Thoracic aorta (tissue), 2 donors: ENCODE measurements at regions not wholly inside any gene's neighbourhood (a gene's known extent, or its start where the extent isn't known, plus 50 kb on each side); places are given as distances from the start of the nearest gene placed in this dataset.

Experiments
- ATAC-seq: fragments of 150-250 bp; one replicate; pipeline ENCODE4 v1.8.0; 2017; ENCODE audit warnings: low read depth; ENCODE audit not compliant: insufficient number of reproducible peaks, low FRiP score
- DNase-seq: peaks from one replicate; pipeline ENCODE4 v3.0.0-alpha.2; 2020; ENCODE audit warnings: low spot score
- H3K27ac ChIP-seq, 2 donors: fragments of 200-600 bp; sonication (generic); 1 replicate in 1 of 2; 2 replicates in 1 of 2; pipeline ENCODE4 v1.5.1; 2016; ENCODE audit warnings: mild to moderate bottlenecking in 2 of 2, moderate library complexity in 2 of 2
- H3K27me3 ChIP-seq: fragments of 200-600 bp; sonication (generic); replicated peaks from 2 replicates; pipeline ENCODE4 v1.6.0; 2016; ENCODE audit warnings: mild to moderate bottlenecking; ENCODE audit not compliant: insufficient read depth
- H3K36me3 ChIP-seq: fragments of 200-600 bp; sonication (generic); one replicate; pipeline ENCODE4 v1.5.1; 2016
- H3K4me1 ChIP-seq, 2 donors: fragments of 200-600 bp; sonication (generic); 1 replicate in 1 of 2; 2 replicates in 1 of 2; pipeline versions ENCODE4 v1.5.1 to v1.6.0; 2016; ENCODE audit warnings: low read depth in 2 of 2, mild to moderate bottlenecking in 1 of 2; ENCODE audit not compliant: control insufficient read depth in 1 of 2
- H3K4me3 ChIP-seq: fragments of 200-600 bp; sonication (generic); 2 replicates; pipeline ENCODE4 v1.5.1; 2016; ENCODE audit warnings: mild to moderate bottlenecking
- H3K9me3 ChIP-seq: fragments of 200-600 bp; sonication (generic); 2 replicates; pipeline ENCODE4 v1.5.1; 2016
- TF ChIP-seq, protein P1 (sequence below): fragments of 200-600 bp; sonication (generic); IDR thresholded peaks from one replicate; pipeline ENCODE4 v1.5.1; 2019; ENCODE audit warnings: antibody characterized with exemption

DNA sequence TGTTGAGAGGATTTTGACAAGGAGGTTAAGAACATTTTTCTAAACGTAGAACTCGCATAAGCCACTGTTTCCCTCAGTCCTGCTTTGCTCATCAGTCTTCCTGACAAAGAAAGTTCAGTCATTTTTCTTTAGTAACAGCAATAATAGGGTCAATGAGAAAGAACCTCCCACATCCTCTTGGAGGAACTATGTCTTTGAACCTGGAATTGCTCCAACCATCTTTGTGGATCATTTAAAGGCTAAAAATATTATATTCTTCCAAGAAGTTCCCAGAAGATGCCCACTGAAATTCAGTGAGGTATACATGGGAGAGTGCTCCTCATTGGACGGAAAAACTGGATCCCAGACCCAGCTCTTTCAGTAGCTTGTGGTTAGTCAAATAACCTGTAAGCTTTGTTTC is 282.8 kb upstream of the FAR2 start:
- no peak for DNase-seq
- ATAC-seq: no peak
- H3K36me3 ChIP-seq: no peaks in the 10 kb centered on the region
- H3K9me3 ChIP-seq: no peaks in the 10 kb centered on the region
- H3K27ac ChIP-seq: no peak overlapping the region
- peaks cover 0 to 16% of the 10 kb centered on the region in 2 donors for H3K4me1 ChIP-seq
- H3K4me3 ChIP-seq: no peak overlapping the region
- TF ChIP-seq, protein P1, sequence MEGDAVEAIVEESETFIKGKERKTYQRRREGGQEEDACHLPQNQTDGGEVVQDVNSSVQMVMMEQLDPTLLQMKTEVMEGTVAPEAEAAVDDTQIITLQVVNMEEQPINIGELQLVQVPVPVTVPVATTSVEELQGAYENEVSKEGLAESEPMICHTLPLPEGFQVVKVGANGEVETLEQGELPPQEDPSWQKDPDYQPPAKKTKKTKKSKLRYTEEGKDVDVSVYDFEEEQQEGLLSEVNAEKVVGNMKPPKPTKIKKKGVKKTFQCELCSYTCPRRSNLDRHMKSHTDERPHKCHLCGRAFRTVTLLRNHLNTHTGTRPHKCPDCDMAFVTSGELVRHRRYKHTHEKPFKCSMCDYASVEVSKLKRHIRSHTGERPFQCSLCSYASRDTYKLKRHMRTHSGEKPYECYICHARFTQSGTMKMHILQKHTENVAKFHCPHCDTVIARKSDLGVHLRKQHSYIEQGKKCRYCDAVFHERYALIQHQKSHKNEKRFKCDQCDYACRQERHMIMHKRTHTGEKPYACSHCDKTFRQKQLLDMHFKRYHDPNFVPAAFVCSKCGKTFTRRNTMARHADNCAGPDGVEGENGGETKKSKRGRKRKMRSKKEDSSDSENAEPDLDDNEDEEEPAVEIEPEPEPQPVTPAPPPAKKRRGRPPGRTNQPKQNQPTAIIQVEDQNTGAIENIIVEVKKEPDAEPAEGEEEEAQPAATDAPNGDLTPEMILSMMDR: no peak
- H3K27me3 ChIP-seq: no peaks in the 10 kb centered on the region

DNA sequence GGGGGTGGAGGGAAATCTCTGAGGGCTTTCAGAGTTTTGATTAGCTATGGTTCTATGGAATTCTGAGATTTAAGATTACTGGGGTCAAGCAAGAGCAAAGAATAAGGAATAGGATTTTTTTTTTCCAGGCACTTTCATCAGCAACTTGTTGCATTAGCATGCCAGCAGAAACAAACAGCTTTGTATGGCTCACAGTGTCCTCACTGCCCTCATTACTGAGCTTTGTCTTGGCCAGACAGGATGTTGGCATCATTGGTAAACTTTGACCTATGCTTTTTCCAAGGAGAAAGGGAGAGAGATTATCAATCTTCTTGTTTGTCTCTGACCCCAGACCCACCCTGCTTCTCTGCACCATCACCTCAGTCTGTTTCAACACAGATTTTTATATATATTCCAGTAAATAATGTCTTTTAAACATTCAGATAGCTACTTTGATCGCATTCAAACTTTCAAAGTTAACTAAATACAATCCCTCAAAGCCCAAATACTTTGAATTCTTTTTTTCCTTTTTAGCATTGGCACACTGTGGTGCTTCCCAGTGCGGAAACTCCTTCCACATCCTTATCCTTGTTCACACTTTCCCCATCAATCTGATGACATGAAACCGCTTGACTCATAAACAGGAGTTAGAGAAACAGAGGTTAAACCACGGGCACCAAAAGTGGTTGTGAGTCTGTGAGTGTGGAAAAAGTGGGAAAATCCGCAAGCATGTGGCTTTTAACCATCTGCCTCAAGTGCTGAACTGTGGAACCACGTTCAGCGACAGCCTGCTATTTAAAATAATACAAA is 282.2 kb upstream of the FAR2 start:
- ATAC-seq (no peak), DNase-seq (no peak)
- no peaks in the 10 kb centered on the region for H3K27me3 ChIP-seq
- TF ChIP-seq, protein P1: no peak
- H3K4me1 ChIP-seq: peaks cover 0 to 16% of the 10 kb centered on the region in 2 donors
- no peaks in the 10 kb centered on the region for H3K9me3 ChIP-seq
- no peak overlapping the region for H3K27ac ChIP-seq
- H3K4me3 ChIP-seq: no peak overlapping the region
- H3K36me3 ChIP-seq: no peaks in the 10 kb centered on the region

DNA sequence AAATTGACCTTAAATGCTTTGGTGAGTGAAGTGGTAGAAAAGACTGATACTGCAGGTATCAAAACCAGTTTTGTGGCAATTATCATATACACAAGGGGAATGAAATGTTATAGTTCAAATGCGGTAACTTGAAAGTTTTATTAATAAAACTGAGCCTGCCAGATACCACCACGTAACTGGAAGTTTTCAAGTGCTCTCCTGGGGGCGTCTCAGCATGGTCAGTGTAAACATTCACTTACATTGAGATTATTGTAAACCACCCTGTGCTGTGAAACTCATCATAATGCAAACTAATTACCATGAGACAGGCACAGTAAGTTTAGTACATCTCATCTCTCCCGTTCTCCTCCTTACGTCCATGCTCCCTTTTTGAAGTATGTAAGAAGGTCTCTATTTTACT is 280.7 kb upstream of the FAR2 start:
- Histone ChIP-seq H3K27ac (no peak overlapping the region), H3K4me1 (peaks cover 0 to 16% of the 10 kb centered on the region in 2 donors), H3K36me3 (no peaks in the 10 kb centered on the region), H3K9me3 (no peaks in the 10 kb centered on the region), H3K4me3 (no peak overlapping the region), H3K27me3 (no peaks in the 10 kb centered on the region)
- TF ChIP-seq, protein P1: no peak
- ATAC-seq (no peak), DNase-seq (no peak)

- H3K36me3 ChIP-seq: no peaks in the 10 kb centered on the region
- TF ChIP-seq, protein P1: no peak
- H3K4me3 ChIP-seq: no peak overlapping the region
- H3K27ac ChIP-seq: no peak overlapping the region
- no peaks in the 10 kb centered on the region for H3K9me3 ChIP-seq
- DNase-seq (no peak), ATAC-seq (no peak)
- H3K4me1 ChIP-seq: peaks cover 0 to 16% of the 10 kb centered on the region in 2 donors
- no peaks in the 10 kb centered on the region for H3K27me3 ChIP-seq
Measured at GRCh38 chr12:28869197-28869596, 279.9 kb upstream of the FAR2 start.

GRCh38 chr12:28870839-28871440 is 278.1 kb upstream of the FAR2 start:
- Histone ChIP-seq H3K36me3 (no peaks in the 10 kb centered on the region), H3K27me3 (no peaks in the 10 kb centered on the region), H3K4me1 (peaks cover 0 to 13% of the 10 kb centered on the region in 2 donors), H3K9me3 (no peaks in the 10 kb centered on the region), H3K4me3 (no peak overlapping the region), H3K27ac (no peak overlapping the region)
- DNase-seq (no peak), ATAC-seq (no peak)
- TF ChIP-seq, protein P1: no peak
